Transverse colon (tissue), 4 donors: ENCODE measurements at regions not wholly inside any gene's neighbourhood (a gene's known extent, or its start where the extent isn't known, plus 50 kb on each side); places are given as distances from the start of the nearest gene placed in this dataset.
"Not testable (repeated sequence)": the region's sequence is repeated elsewhere in the genome, so short reads cannot be mapped to it uniquely, and the experiment has no call there.

Experiments used
- DNase-seq: peaks from one replicate; pipeline ENCODE4 v3.0.0-alpha.2; 2019
- H3K27ac ChIP-seq, 4 donors: fragments of 200-600 bp; sonication (generic); 2 replicates each; pipeline ENCODE4 v1.5.1; 2016 to 2018; ENCODE audit warnings: inconsistent platforms in 4 of 4
- H3K27me3 ChIP-seq: fragments of 200-600 bp; sonication (generic); 2 replicates; pipeline ENCODE4 v1.5.1; 2017; ENCODE audit warnings: inconsistent platforms
- H3K36me3 ChIP-seq, 4 donors: fragments of 200-600 bp; sonication (generic); 2 replicates each; pipeline ENCODE4 v1.5.1; 2017 to 2019; ENCODE audit warnings: inconsistent platforms in 4 of 4
- H3K4me1 ChIP-seq, 4 donors: fragments of 200-600 bp; sonication (generic); 2 replicates each; pipeline ENCODE4 v1.5.1; 2017 to 2020; ENCODE audit warnings: inconsistent platforms in 4 of 4
- H3K4me3 ChIP-seq, 4 donors: fragments of 200-600 bp; sonication (generic); 1 replicate in 1 of 4; 2 replicates in 3 of 4; pipeline versions ENCODE4 v1.5.1 to v1.6.1; 2017 to 2019; ENCODE audit warnings: inconsistent platforms in 4 of 4
- H3K9me3 ChIP-seq, 2 donors: fragments of 200-600 bp; sonication (generic); 2 replicates each; pipeline ENCODE4 v1.5.1; 2017 to 2019; ENCODE audit warnings: inconsistent platforms in 2 of 2
- EP300 ChIP-seq: sonication (generic); formaldehyde crosslinking; IDR thresholded peaks from one replicate; pipeline ENCODE4 v1.6.1; 2017; ENCODE audit warnings: antibody characterized with exemption, low read depth
- POLR2A ChIP-seq: fragments of 450-650 bp; IDR thresholded peaks from one replicate; pipeline ENCODE4 v1.6.1; 2016; ENCODE audit warnings: antibody characterized with exemption, mild to moderate bottlenecking, moderate library complexity
- POLR2AphosphoS5 ChIP-seq, 3 donors: sonication (generic); formaldehyde crosslinking; IDR thresholded peaks; one replicate each; pipeline ENCODE4 v1.6.1; 2016; ENCODE audit warnings: antibody characterized with exemption in 3 of 3
- WGBS, 2 donors: methylation state at CpG; one replicate each; pipeline ENCODE4 v1.1.5; 2018; ENCODE audit warnings: low coverage in 1 of 2; 5-methylcytosine and 5-hydroxymethylcytosine counted together
- in situ Hi-C, 4 donors: fragments of 200-750 bp; cut with MboI; loops; one replicate each; pipeline versions ENCODE4 v1.15.0 to v1.15.1; 2017; ENCODE audit warnings: low sequenced_read_pairs in 3 of 4, low pct_ligation_motif_present in 1 of 4, low pct_unique_long_range_greater_than_20kb in 1 of 4
- intact Hi-C: fragments of 100-400 bp; cut with DNase I; formaldehyde crosslinking; loops from one replicate; pipeline ENCODE4 v1.15.1; 2023; ENCODE audit warnings: low total_unique reads
- TF ChIP-seq, protein P1 (sequence below), 5 experiments: fragments of 200-600 bp in 3 of 5; fragments of 450-650 bp in 2 of 5; sonication (generic) in 3 of 5; IDR thresholded peaks; 1 replicate in 2 of 5; 2 replicates in 3 of 5; pipeline ENCODE4 v1.5.1; 2016 to 2017; ENCODE audit warnings: antibody characterized with exemption in 5 of 5, inconsistent platforms in 3 of 5, mild to moderate bottlenecking in 2 of 5, moderate library complexity in 1 of 5

DNA sequence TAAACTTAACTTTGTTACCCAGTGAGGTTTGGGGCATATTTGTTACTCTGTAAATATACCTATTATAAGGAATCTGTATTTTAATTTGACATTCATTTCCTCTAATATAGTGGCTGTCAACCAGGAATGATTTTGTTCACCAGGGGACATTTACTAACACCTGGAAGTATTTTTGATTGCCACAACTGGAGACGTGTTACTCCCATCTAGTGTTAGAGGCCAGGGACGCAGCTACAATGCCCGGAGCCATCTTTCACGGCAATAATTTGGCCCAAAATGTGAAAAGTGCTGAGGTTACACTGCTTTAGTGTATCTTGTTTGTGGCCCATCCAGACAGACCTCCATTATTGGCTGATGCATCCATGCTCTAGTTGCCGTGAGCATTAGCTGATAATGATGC, 881.3 kb upstream of the ATXN7L3B start:
- H3K4me3 ChIP-seq: no peak overlapping the region
- H3K27ac ChIP-seq: no peak overlapping the region
- WGBS, 2 donors: 82 to 87% methylated on average over 4 to 5 of the region's 5 CpGs
- in situ Hi-C loops: no loop called here
- no peak for TF ChIP-seq POLR2AphosphoS5 (IDR thresholded peaks at IDR 0.05)
- no peak for TF ChIP-seq POLR2A
- TF ChIP-seq EP300: no peak
- TF ChIP-seq, protein P1, sequence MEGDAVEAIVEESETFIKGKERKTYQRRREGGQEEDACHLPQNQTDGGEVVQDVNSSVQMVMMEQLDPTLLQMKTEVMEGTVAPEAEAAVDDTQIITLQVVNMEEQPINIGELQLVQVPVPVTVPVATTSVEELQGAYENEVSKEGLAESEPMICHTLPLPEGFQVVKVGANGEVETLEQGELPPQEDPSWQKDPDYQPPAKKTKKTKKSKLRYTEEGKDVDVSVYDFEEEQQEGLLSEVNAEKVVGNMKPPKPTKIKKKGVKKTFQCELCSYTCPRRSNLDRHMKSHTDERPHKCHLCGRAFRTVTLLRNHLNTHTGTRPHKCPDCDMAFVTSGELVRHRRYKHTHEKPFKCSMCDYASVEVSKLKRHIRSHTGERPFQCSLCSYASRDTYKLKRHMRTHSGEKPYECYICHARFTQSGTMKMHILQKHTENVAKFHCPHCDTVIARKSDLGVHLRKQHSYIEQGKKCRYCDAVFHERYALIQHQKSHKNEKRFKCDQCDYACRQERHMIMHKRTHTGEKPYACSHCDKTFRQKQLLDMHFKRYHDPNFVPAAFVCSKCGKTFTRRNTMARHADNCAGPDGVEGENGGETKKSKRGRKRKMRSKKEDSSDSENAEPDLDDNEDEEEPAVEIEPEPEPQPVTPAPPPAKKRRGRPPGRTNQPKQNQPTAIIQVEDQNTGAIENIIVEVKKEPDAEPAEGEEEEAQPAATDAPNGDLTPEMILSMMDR (IDR thresholded peaks at IDR 0.05): no peak
- intact Hi-C loops: loop anchor here (5.0 kb wide), 1 partner anchor 844 kb away; no protein-coding TSS in a partner anchor
- no peaks in the 10 kb centered on the region for H3K27me3 ChIP-seq
- H3K9me3 ChIP-seq: no peaks in the 10 kb centered on the region
- DNase-seq: no peak
- H3K36me3 ChIP-seq: no peaks in the 10 kb centered on the region
- H3K4me1 ChIP-seq: no peaks in the 10 kb centered on the region

GRCh38 chr12:73659802-73660201, 877.8 kb upstream of the ATXN7L3B start:
- H3K4me1 ChIP-seq: no peaks in the 10 kb centered on the region
- no peak for DNase-seq
- H3K27me3 ChIP-seq: no peaks in the 10 kb centered on the region
- H3K9me3 ChIP-seq: no peaks in the 10 kb centered on the region
- H3K4me3 ChIP-seq: no peak overlapping the region
- H3K27ac ChIP-seq: no peak overlapping the region
- intact Hi-C loops: loop anchor here (5.0 kb wide), 1 partner anchor 848 kb away; no protein-coding TSS in a partner anchor
- WGBS, 2 donors: 75 to 80% methylated on average over 1 of the region's 1 CpG
- in situ Hi-C loops: no loop called here
- TF ChIP-seq POLR2A: no peak
- TF ChIP-seq EP300: no peak
- TF ChIP-seq, protein P1 (IDR thresholded peaks at IDR 0.05): no peak
- TF ChIP-seq POLR2AphosphoS5 (IDR thresholded peaks at IDR 0.05): no peak
- H3K36me3 ChIP-seq: no peaks in the 10 kb centered on the region

GRCh38 chr12:73665193-73665592, 872.4 kb upstream of the ATXN7L3B start:
- no peaks in the 10 kb centered on the region for H3K27me3 ChIP-seq
- no peak overlapping the region for H3K4me3 ChIP-seq
- DNase-seq: no peak
- H3K4me1 ChIP-seq: no peaks in the 10 kb centered on the region
- no peak overlapping the region for H3K27ac ChIP-seq
- no peaks in the 10 kb centered on the region for H3K36me3 ChIP-seq
- in situ Hi-C loops: no loop called here
- H3K9me3 ChIP-seq: no peaks in the 10 kb centered on the region
- intact Hi-C loops: no loop called here
- TF ChIP-seq, protein P1 (IDR thresholded peaks at IDR 0.05): no peak
- TF ChIP-seq POLR2A (no peak), POLR2AphosphoS5 (IDR thresholded peaks at IDR 0.05) (no peak), EP300 (no peak)
- WGBS, 2 donors: 90 to 100% methylated on average over 2 to 16 of the region's 16 CpGs

- DNase-seq, H3K27me3 ChIP-seq, H3K9me3 ChIP-seq, H3K27ac ChIP-seq, intact Hi-C loops, H3K4me3 ChIP-seq, H3K36me3 ChIP-seq, in situ Hi-C loops, H3K4me1 ChIP-seq: not testable (repeated sequence)
- 73% methylated on average over 3 of the region's 3 CpGs; no CpG with 5 or more reads in 1 of the 2 donors for WGBS, 2 donors
Observed at GRCh38 chr12:73671550-73671949, 866.1 kb upstream of the ATXN7L3B start.
